K562 (cell line): ENCODE measurements at regions not wholly inside any gene's neighbourhood (a gene's known extent, or its start where the extent isn't known, plus 50 kb on each side); places are given as distances from the start of the nearest gene placed in this dataset.

ENCODE experiments used
- DDX20 ChIP-seq: fragments of 450-650 bp; IDR thresholded peaks from 2 replicates; pipeline ENCODE4 v1.6.1; 2016; ENCODE audit warnings: missing genetic modification characterization, low read depth, mild to moderate bottlenecking, missing compliant biosample characterization, moderate library complexity
- DPF2 ChIP-seq: fragments of 450-650 bp; IDR thresholded peaks from 2 replicates; pipeline ENCODE4 v1.6.1; 2016
- POLR2AphosphoS2 ChIP-seq: IDR thresholded peaks from 2 replicates; pipeline ENCODE4 v1.6.1; 2012; ENCODE audit warnings: low read length, improper control_type of control experiment
- PYGO2 ChIP-seq: fragments of 450-650 bp; IDR thresholded peaks from 2 replicates; pipeline ENCODE4 v1.6.1; 2016; ENCODE audit warnings: mild to moderate bottlenecking, missing genetic modification characterization, moderate library complexity, missing compliant biosample characterization

GRCh38 chr12:111207761-111208160, 161.1 kb downstream of the PHETA1 start:
- TF ChIP-seq POLR2AphosphoS2 (no peak), PYGO2 (no peak), DPF2 (no peak), DDX20 (no peak)
